Fibroblast of the conjunctiva (primary cell): ENCODE measurements at regions not wholly inside any gene's neighbourhood (a gene's known extent, or its start where the extent isn't known, plus 50 kb on each side); places are given as distances from the start of the nearest gene placed in this dataset.
"Not testable (repeated sequence)": the region's sequence is repeated elsewhere in the genome, so short reads cannot be mapped to it uniquely, and the experiment has no call there.

Source experiments
- DNase-seq: peaks from one replicate; pipeline ENCODE4 v3.0.0-alpha.2; 2010; ENCODE audit warnings: low read depth

GRCh38 chrX:34270434-34270833 is 138.3 kb upstream of the FAM47A start:
- no peak for DNase-seq

GRCh38 chrX:34238896-34239295 is 106.8 kb upstream of the FAM47A start:
- DNase-seq, result no peak

- DNase-seq, result not testable (repeated sequence)
These were observed 98.0 kb upstream of the FAM47A start for GRCh38 chrX:34230156-34230555.

- DNase-seq, result no peak
These were observed 95.7 kb upstream of the FAM47A start for GRCh38 chrX:34227804-34228203.

GRCh38 chrX:34223574-34223973 is 91.5 kb upstream of the FAM47A start:
- DNase-seq, result no peak

- no peak for DNase-seq
These were observed 85.9 kb upstream of the FAM47A start for GRCh38 chrX:34218063-34218462.

GRCh38 chrX:34197946-34198345 is 65.8 kb upstream of the FAM47A start:
- DNase-seq, result no peak
